NCI-H1436 treated with DMSO at 0.1 percent for 48 hours (cell line): ENCODE measurements at regions not wholly inside any gene's neighbourhood (a gene's known extent, or its start where the extent isn't known, plus 50 kb on each side); places are given as distances from the start of the nearest gene placed in this dataset.

Experiments
- DNase-seq: peaks from one replicate; lab custom pipeline; 2025; lab: John Stamatoyannopoulos, UW

DNA sequence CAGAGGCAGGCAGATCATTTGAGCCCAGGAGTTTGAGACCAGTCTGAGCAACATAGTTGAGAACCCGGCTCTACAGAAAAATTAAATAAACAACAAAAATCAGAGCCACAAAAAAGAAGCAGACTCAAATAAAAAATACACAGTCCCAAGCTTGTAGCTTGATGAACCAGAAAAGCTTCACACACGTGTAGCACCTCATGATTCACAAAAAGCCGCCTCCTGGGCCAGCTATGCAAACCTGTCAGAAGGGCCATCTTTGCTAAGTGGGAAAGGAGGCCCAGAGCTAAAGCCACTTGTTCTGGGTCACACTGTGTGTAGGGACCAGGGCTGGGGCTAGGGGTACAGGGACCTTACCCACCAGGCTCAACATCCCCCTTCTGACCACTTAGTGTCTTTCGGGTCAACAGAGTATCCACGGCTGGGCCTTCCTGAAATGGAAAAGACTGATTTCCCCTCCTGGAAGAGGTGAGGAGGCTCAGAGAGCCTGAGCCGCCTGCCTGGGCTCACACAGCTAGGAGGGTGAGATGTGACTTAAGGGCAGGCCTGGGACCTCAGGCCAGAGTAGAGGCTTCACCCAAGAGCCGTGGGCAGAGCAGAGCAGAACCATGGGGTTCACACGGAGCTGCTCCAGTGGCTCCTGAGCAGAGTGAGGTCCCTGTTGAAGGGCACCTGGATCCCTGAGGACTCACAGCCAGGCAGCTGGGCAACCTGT, 269.6 kb downstream of the PARN start:
- no peak for DNase-seq

DNA sequence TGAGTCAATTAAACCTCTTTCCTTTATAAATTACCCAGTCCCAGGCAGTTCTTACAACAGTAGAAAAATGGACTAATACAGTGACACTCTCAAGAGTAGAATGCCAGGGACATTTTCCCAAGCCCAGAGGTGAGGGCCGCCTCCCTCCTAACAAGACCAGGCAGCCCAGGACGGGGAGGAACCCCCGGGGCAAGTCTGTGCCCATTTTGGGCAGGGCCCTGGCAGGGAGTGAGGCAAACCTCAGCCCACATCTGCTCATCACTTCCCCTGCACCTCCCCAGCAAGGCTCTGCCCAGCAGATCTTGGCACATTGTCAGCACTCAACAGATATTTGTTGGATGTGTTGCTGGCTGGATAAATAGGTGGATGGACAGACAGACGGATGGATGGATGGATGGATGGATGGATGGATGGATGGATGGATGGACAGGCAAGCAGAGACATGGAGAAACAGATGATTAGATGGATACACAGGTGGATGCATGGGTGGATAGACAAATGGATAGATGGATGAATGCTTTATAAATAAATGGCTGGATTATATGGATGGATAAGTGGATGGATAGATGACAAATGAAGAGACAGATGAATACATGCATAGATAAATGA, 271.3 kb downstream of the PARN start:
- no peak for DNase-seq

DNA sequence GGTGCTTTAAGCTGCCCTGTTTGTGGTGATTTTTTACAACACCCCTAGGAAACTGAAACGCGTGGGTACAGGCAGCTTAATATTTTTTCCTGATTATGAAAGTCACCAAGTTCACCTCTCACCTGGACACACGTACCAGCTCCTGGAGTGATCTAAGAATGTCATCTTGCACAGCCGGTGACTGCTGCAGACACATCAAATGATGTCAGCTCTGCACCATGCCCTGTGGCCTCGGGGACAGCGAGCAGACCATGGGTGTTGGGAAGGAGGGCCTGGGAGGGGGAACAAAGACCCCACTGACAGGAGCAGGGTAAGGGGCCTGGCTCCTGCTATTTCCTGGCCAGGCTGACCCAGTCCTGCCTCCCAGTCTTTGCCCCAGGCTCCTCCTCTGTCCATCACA, 272.7 kb downstream of the PARN start:
- no peak for DNase-seq

DNA sequence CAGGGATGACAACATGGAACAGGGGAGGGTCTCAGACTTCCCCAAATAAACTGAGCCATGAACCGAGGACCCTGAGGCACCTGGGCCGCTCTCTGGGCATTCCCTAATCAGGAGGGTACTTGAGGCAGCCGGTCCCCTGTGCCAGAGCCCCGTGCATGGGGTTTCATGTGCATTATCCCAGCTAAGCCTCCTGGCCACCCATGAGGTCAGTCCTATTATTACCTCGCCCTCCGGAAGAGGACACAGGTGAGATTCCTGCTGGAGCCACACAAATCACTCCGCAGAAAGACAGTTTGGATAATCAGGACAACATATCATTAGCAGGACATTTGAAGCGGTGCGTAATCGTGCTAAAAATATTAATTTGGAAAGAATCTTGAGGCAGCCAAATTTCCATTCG, 274.0 kb downstream of the PARN start:
- no peak for DNase-seq

DNA sequence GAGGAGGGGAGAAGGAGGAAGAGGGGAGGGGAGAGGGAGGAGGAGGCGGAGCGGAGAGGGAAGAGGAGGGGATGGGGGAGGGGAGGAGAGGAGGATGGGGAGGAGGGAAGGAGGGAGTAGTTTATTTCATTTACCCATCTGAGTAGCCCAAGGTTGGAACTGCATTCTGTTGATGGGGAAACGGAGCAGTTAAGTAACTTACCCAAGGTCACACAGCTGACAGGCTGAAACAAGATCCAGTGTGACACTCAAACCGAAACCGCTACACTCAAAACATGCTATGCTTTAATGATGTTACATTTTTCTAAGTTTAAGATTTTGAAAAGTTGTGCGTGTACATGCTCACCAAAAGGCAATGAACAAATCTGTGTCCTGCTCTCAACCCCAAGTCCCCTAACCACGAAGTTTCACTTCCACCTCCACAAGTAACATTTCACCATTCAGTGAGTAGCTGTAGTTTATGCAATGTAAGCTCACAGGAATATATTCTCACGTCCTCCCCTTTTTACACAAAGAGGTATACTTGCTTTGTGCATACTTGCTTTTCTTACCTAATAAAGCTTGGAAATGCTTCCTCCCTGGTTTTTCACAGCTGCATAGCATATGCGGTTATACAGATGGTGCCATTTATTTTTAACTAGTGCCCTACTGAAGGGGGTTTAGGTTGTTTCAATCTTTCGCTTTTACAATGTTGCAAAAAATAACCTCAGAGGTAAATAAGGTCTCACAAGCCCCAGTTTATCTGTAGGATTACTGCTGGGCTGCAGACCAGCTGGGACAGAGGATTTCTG, 275.3 kb downstream of the PARN start:
- DNase-seq = no peak

DNA sequence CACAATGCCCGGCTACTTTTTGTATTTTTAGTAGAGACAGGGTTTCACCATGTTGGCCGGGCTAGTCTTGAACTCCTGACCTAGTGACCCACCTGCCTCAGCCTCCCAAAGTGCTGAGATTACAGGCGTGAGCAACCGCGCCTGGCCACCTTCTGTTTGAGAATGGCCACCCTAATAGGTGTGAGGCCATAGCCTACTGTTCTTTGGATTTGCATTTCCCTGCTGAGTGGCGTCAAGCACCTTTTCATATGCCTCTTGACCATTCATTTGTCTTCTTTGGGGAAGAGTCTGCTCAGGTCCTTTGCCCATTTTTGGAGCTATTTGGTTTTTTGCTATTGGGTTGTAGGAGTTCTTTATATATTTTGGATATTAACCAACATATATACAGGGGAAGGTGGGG, 276.7 kb downstream of the PARN start:
- no peak for DNase-seq

DNA sequence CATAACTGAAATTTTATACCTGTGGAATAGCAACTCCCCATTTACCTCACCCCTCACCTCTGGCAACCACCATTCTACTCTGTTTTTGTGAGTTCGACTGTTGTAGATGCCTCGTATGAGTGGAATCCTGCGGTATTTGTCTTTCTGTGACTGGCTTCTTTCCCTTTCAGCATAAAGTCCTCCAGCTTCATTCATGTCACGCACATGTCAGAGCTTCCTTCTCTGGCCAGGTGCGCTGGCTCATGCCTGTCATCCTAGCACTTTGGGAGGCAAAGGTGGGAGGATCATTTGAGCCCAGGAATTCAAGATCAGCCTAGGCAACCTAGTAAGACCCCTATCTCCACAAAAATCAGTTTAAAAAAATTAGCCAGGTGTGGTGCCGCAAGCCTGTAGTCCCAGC, 278.4 kb downstream of the PARN start:
- no peak for DNase-seq

DNA sequence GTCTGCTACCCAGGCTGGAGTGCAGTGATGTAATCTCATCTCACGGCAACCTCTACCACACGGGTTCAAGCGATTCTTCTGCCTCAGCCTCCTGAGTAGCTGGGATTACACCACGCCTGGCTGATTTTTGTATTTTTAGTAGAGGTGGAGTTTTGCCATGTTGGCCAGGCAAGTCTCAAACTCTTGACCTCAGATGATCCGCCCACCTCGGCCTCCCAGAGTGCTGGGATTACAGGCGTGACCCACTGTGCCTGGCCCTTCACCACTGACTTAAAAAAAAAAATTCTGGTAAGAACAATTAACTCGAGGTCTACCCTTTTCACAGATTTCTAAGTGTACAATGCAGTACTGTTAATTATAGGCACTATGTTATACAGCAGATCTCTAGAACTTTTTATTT, 279.4 kb downstream of the PARN start:
- no peak for DNase-seq

DNA sequence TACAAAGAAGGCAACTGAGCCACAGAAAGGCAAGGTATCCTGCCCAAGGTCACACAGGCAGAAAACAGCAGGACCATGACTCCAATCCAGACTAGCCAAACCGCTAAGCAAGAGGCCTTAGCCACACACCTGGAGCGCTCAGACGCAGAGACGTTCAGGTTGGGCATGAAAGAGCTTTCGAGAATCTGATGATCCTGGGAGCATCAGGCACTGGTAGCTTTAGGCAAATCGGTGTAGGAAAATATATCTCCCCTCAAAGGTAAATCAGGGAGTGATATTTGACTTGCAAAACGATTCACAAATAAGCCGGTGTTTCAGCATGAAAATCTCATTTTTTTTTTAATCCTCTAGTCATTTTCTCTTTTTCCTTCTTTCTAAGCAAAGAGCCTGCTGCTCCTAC, 279.0 kb downstream of the MRTFB start:
- DNase-seq = no peak

DNA sequence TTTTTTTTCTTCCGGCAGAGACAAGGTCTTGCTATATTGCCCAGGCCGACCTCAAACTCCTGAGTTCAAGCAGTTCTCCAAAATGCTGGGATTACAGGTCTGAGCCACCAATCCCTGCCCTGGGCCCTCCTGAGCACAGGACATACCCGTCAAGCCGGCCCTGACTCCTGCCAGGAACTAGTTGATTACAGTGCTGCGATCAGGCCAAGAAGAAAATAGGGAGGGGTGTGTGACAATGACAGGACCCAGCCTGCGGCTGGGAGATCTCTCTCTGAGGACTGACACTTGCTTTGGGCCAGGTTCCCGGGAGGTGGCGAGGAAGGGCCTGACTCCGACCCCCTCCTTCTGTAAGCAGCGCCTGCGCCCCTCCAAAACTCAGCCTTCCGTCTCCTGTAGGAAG, 276.6 kb downstream of the MRTFB start:
- DNase-seq = no peak

DNA sequence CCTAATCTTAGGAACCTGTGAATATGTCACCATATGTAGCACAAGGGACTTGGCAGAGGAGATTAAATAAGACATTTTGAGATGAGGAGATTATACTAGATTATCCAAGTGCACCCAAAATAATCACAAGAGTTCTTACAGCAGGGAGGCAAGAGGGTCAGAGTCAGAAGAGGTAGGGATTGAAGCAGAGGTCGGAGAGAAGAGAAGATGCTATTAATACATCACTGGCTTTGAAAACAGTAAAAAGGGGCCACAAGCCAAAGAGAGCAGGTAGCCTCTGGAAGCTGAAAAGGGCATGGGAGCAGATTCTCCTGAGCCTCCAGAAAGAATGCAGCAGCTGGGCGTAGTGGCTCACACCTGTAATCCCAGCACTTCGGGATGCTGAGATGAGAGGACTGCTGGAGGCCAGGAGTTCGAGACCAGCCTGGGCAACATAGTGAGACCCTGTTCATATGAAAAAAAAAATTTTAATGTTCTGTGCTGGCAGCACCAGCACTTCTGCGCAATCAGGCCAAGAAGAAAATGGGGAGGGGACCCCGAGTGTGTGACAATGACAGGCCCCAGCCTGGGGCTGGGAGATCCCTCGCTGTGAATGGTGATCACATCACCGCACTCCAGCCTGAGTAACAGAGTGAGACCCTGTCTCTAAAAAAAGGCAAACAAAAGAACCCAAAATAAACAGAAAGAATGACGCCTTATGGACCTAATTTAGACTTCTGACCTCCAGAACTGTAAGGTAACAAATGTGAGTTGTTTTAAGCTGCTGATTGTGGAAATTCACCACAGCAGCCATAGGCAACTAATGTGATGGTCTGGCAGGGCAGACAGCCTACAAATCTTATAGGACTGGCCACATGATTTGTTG, 275.4 kb downstream of the MRTFB start:
- no peak for DNase-seq

DNA sequence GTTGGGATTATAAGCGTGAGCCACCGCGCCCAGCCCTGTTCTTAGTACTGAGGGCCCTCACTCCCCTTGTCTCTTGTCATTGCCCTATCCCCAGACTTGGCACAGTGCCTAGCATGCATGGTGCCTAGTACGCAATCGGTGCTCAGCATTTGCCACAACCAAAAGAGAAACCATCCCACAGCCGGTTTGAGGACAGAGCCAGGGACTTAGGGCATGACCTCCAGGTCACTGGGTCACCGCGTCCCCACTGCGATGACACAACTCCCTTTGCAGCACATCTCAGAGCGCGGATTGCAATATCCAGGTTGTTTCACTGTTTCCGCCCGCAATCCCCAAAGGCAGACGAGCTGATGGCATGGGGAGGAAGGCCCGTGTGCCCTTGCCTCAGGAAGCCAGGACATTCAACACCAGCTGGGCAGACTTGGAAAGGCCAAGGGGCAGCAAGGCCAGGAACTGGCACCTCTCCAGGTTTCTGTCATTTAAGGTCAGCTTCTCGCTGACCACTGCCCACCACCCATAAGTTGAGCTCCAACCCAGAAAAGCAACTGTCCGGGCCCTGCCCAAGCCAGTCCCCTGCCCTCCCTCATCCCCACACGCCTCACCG, 274.5 kb downstream of the MRTFB start:
- DNase-seq = no peak

DNA sequence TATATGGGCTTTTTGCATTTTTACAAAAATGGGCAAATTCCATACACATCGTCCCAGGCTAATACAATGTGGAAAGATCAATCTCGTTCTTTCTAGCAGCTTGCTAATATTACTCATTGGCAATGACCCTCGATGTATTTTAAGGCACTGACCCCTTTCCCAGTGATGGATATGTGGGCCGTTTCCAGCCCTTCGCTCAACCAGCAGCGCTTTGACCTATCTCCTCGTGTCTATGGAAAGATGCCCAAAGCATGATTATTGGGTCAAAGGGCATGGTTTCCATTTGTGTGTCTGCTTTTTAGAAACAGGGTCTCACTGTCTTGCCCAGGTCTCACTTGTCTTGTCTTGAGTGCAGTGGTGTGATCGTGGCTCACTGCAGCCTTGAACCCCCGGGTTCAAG, 273.8 kb downstream of the MRTFB start:
- DNase-seq = no peak

DNA sequence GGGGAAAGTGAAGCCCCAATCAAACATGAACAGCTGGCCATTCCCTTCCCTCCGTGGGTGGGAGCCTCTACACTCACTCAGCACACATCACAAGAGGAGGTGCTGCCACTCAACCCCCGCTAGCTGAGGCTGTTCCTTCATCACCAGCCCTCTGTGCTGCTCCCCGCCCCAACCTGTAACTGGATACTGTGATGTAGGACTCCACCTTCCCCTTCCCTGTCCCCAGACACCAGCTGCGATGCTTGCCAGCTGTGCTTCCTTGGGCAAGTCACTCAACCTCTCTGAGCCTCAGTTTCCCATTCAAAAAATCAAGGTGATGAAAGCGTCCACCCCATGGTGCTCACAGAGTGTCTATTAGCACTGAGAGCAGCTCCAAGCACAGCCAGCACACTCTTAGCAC, 273.2 kb downstream of the MRTFB start:
- no peak for DNase-seq

DNA sequence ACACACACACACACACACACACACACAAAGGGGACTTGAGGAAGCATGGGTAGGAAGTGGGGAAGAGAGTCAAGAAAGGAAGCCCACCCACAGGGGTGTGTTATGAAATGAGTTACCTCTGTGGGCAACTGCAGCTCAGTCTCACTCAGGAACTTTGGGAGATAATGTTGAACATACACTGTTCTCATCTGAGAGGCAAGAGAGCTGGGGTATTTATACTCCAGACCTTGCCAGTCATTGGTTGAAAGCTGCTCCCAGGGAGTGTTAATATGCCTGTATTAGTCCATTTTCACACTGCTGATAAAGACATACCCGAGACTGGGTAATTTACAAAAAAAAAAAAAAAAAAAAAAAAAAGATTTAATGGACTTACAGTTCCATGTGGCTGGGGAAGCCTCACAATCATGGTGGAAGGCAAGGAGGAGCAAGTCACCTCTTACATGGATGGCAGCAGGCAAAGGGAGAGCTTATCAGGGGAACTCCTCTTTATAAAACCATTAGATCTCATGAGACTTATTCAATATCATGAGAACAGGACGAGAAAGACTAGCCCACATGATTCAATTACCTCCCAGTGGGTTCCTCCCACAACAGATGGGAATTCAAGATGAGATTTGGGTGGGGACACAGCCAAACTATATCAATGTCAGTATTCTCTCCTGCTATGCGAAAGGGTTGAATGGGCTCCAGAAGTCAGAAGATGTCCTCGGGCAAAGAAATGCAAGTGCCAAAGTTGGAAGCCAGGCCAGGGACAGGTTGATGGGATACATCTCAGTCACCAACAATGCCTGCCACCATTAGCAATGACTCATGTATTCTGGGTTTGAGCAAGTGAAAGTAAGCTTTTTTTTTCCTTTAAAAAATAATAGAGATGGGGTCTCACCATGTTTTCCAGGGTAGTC, 270.5 kb downstream of the MRTFB start:
- DNase-seq = no peak

DNA sequence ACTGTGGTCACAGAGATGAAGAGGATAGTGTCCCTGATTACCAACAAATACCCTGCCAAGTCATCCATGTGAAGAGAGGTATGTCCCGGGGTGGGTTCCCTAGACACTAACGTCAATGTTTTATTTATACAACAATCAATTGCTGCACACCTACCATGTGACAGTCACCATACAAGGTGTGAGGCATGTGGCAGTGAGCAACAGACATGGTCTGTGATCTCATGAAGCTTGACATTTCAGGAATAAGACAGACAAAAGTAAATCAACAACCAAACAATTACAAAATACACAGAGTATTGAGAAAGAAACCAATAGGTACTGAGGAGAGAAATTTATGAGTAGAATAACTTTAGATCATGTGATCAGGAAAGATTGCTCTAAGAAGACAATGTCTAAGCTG, 268.6 kb downstream of the MRTFB start:
- DNase-seq = no peak

DNA sequence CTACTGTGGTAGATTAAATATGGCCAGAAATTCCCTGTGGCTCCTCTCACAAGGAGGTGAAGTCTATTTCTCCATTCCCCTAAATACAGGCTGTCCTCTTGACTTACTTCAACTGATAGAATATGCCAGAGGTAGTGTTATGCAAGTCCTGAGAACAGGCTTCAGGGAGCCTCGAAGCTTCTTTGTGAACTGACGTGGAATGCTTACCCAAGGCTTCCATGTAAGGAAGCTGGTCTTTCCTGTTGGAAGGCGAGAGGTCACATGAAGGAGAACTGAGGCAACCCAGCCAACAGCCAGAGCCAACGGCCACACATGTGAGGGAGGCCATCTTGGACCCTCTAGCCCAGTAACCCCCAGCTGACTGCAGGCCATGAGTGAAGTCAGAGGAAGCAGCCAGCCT, 267.9 kb downstream of the MRTFB start:
- DNase-seq = no peak

DNA sequence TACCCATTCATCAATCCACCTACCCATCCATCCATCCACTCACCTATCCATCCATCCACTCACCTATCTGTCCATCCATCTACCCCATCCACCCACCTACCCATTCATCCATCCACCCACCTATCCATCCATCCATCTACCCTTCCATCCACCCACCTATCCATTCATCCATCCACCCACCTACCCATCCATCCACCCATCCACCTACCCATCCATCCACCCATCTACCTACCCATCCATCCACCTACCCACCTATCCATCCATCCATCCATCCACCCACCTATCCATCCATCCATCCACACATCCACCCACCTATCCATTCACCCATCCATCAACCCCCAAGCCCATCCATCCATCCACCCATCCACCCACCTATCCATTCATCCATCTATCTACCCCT, 267.1 kb downstream of the MRTFB start:
- DNase-seq = no peak

DNA sequence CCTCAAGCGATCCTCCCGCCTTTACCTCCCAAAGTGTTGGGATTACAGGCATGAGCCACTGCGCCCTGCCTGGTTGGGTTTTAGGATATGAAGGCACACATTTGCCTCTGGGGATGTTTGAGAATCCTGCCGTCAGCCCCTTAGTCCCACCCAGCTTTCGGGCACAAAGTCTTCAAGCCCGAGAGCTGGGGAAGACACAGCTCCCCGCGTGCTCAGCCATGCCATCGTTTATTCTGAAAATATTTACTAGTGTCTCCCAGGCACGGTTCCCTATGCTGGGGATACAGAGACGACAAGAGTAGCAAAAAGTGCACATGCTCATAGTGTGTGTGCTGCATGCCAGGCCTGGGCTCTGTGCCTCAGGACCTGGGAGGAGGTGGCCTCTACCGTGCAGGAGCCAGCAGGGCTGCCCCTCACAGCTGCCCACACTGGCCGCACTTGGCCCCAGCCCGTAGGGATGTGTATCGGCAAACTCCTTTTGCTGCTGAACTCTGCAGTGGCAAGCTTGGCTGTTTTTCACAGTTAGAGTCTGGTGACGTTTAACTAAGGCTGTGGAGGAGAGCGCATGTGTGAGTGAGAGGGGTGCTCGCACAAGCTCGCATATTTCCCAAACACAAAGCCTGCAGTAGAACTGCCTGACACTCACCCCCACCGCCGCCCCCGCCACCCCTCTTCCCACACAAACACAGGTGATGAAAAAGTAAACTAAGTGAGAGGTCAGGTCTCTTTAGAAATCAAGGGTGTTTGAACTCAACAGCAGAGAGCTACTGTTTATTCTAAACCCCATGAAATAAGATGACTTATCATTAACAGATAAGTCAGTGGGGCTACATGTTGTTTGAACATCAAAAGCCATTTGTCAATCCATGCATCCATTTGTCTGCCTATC, 266.4 kb downstream of the MRTFB start:
- no peak for DNase-seq

DNA sequence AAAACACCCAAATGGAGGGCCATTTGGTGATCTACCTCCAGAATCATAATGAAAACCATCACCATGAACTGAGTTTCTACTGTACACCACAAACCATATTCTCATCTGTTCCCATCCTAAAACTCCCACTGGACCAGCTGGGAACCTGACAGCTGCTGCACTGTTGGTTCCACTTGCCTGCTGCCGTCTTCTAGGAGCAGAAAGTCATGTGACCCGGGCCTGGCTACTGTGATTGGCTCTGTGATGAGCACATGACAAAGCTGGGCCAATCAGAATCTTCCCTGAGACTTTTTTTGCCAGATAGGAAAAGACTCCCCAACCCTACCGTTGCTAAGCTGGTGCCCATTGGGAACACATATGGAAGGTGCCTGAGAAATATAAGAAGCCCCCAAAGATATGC, 264.2 kb downstream of the MRTFB start:
- no peak for DNase-seq
